Pulmonary artery endothelial cell (primary cell): ENCODE measurements at regions not wholly inside any gene's neighbourhood (a gene's known extent, or its start where the extent isn't known, plus 50 kb on each side); places are given as distances from the start of the nearest gene placed in this dataset.

Source experiments
- DNase-seq: peaks from one replicate; pipeline ENCODE4 v3.0.0-alpha.2; 2011; ENCODE audit warnings: low read depth, low spot score

DNA sequence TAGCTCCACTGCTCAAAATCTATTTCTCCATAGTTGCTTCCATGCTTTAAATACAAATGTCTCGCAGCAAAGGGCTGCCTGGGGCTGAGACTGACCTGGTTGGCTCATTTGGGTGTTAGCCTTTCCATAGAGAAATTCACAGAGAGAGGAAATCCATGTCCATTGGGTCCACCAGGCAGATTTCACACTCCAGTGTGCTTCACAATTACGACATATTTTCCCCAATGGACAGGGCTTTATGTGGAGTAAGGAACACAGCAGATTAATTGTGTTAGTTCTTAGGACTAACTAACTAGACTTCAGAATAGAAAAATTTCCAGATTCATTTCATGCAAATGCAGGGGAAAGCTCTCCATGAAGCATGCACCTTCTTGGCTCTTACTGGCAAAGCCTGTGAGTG lies 180.7 kb downstream of the FBXO15 start:
- no peak for DNase-seq

- DNase-seq, result no peak
These were observed 185.4 kb downstream of the FBXO15 start for GRCh38 chr18:73962256-73962655.

DNA sequence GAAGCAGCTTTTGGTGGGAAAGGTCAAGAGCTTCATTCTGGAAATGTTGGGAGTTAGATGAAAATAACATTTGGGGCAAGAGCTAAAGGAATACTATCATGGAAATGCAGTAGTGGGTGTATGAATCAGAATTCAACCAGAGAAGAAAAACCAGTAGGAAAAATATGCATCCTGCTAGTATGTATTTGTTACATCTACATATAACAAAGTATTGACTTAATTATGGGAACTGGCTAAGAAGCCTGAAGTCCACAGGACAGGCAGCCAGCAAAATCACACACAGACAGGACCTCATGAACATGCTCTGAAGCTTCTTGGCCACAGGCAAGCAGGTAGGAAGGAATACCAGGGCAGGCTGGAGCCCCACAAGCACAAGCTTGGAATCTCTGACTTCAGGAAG lies 185.8 kb downstream of the FBXO15 start:
- DNase-seq, result no peak

DNA sequence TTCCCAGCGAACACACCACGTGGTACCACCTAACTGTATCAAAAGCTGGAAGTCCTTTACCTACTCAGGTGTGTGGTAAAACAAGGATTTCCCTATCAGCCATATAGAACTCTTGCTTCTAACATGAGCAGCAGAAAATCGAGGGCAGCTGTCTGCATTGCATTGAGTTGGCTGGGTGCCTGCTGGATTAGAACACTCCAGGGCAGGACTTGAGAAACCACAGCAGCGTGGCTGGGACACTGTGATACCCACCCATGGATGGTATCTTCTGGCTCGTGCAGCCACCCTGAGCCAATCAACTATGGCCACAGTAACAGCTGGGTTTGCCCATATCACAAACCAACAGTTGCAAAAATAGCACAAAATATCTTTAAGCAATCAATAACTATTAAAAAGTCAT lies 188.3 kb downstream of the FBXO15 start:
- no peak for DNase-seq

DNA sequence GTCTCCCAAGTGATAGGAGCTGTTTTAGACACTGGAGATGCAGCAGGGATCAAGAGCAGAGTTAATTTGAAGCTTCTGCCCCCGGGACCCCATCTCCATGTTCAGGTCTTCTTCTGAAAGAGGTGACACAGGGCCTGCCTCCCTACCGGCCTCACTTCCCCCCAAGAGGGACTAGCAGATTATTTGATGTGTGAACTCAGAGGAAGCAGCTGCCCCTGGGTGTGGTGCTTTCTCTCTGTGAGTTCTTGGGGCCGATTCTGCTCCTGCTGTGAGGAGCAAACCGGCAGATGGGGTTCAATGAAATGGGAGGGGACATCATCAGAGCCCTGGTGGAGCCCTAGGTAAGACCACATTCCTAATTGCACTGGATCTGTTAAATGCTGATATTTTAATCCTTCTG lies 193.4 kb downstream of the FBXO15 start:
- DNase-seq, result no peak

- no peak for DNase-seq
These were observed 195.2 kb downstream of the FBXO15 start for GRCh38 chr18:73952296-73952946.

GRCh38 chr18:73950116-73950700 lies 197.4 kb downstream of the FBXO15 start:
- DNase-seq, result no peak

DNA sequence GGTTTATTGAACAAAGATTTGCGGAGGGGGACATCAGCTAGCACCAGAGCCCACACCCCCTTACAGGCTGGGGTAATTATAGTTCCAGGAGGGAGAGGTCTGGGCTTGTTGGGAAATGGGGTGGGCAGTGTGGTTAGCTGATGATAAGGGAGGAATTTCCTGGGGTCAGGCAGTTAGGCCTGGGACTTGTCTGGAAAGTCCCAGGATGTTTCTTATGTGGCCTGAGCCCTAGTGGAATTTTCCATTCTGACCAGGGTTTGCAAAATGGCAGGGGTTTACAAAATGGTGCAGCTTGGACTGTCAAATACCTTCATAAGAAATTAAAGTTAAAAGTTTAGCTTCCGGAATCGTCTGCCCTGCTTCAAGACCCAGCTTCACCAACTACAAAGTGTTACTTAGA lies 199.1 kb downstream of the FBXO15 start:
- no peak for DNase-seq

- DNase-seq, result no peak
These were observed 199.6 kb downstream of the FBXO15 start for GRCh38 chr18:73948084-73948483.

GRCh38 chr18:73947180-73947921 lies 200.3 kb downstream of the FBXO15 start:
- DNase-seq, result no peak

DNA sequence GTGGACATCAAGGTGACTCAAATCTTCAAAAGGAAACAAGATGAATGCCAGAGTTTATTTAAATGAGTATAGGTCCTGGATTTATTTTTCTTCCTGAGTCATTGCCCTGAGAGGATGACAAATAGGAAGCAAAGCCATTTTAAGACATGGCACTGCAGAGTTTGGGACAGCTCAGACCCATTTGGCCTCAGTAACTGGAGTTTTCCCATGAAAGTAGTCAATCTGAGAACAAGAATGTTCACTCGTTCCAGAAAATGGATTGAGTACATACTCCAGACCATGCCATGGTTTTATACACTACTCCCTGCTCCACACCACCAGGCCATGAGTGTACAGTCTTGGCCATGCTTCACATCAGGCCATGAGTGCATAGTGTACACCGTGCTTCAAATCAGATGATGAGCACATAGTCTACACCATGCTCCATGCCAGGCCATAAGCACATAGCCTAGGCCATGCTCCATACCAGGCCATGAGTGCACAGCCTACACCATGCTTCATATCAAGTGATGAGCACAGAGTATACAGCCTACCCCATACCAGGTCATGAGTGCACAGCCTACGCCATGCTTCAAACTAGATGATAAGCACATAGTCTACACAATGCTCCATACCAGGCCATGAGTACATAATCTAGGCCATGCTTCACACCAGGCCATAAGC lies 202.4 kb downstream of the FBXO15 start:
- DNase-seq, result no peak

DNA sequence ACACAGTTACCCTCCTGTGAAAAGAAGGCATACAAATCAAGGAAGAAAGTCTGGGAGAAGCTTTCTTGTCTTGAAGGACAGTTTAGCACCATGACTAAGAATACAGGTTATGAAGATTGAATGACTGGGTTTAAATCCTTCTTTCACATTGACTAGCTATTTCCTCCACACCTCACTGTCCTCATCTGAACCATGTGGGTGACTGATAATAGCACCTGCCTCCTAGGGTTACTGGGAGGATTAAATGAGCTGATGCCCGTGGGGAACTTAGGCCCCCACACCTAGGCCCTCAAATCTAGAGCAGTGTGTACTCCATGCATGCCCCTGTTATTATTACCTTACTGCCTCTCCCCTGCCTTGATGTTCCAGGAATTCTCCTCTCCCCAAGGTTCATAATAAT lies 202.9 kb downstream of the FBXO15 start:
- no peak for DNase-seq

DNA sequence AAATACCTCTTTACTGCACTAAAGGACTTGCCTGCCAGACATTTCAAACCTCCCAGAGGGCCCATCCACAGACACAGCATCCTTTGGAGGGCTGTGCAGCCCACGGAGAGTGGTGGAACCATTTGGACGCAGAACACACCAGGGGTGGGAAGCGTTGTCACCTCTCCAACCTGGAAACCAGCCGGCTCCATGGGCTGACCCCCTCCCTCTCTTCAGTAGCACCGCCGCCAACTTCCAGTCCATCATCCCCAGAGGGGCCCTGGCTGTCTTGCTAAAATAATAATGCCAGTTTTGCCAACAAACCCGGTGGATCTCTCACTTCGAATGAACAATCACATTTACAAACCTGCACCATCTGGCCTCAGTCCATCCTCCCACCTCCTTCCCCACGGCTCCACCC lies 203.9 kb downstream of the FBXO15 start:
- no peak for DNase-seq

DNA sequence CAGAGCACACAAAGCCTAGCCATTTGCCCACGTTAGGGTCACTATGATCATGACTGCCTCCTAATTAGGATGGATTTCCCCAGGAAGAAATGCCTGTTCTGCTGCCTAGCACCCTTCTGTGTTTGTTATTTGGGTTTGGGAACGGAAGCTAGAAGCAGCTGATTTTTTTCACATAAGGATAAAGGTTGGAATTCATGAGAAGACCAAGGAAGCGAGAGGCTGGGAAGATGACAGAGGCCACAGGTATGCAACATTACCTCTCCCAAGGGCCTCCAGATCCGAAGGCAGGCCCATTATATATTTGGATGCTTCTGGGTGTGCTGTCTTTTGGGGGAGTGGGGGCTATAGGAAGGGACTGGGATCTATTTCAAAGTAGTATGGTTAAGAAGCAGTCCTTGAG lies 204.7 kb downstream of the FBXO15 start:
- no peak for DNase-seq

DNA sequence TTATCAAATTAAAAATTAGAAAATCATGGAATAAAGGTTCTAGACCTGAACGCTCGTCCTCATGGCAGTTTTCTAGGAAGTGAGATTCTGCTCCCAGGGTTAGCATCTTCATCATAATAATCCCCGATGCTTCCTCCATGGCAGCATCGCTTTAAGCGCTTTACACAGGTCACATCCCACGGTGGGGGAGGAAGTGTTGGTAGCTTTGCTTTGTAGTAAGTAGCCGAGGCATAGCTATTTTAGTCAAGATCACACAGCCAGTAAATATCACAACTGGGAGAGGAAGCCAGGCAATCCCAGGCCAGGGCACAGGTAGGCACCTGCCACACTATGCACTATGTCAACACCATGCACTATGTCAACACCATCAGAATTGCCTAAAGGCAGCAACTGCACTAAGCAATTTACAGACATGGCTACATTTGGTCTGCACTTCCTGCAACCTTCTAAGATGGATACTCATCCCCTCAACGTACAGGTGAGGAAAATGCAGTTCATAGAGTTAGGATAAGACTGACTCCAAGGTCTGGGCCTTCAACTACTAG lies 205.5 kb downstream of the FBXO15 start:
- no peak for DNase-seq

DNA sequence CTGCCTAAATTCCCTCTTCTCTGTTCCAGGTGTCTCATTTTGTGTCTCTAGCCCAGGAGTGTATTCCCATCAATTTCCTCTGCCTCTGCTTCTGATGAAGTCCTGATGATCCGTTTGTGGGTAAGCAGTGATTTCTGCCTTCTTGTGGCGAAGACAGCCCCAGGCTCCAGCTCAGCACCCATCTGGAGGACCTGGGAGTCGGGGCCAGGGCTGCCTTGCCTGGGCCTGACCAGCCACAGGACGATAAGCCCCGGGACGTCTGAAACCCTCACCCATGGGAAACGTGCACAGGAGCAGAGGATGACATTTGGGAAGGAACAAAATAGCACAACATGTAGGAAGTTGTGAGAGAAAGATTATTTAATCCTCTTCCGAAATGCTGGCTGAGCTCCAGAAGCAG lies 206.9 kb downstream of the FBXO15 start:
- no peak for DNase-seq

DNA sequence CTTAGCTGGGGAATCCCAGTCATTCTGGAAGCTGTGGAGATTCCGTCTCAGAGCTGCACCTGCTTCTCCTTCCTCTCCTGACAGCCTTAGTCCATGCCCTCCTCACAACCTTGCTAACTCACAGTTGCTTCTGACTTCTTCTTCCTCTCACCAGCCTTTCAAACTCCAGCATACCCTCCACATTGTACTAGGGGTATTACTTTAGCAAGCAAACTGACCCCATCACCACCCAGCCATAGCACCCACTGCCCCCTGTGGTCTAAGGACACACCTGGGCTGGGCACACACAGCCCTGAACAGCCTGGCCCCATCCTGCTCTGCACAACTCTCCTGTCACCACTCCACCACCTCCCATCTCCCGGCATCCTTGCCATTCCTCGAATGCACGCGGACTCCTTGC lies 208.2 kb downstream of the FBXO15 start:
- DNase-seq, result no peak

- DNase-seq, result no peak
These were observed 213.9 kb downstream of the FBXO15 start for GRCh38 chr18:73933685-73934084.

DNA sequence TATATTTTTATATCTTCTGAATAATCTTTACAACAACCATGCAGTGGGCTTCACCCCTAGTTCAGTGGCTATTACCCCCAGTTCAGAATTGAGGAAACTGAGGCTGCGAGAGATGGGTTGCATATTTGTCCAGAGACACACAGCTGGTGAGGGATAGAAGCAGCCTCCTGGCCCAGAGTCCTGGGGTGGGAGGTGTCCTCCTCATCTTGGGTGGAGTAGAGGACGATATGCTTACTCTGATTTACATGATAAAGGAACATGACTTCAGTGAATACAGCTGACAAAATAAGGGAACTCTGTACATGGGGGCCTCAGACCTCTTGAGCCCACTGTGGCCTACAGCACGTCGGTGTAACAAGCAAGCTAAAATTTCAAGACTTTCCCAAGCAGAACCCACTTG lies 214.7 kb downstream of the FBXO15 start:
- no peak for DNase-seq

DNA sequence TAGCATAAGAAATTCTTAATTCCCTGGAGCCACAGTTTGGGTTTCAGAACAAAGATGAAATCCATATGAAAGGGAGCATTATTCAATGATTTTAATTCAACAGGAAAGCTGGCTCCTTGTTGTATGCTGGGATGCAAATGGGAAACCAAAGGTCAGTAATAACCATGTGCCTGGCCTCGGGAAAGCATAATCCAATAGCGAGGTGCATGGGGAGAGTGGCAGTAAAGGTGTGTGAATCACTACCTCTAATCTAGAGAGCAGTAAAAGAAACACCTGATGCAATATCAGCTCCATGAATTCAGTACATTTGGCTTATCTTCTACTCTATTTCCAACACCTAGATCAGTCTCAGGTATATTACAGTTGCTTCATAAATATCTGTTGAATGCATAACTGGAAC lies 220.1 kb downstream of the FBXO15 start:
- DNase-seq, result no peak

GRCh38 chr18:73924836-73925235 lies 222.8 kb downstream of the FBXO15 start:
- DNase-seq, result no peak

- no peak for DNase-seq
These were observed 223.3 kb downstream of the FBXO15 start for GRCh38 chr18:73924307-73924706.
